NCI-H82 treated with DMSO at 0.1 percent for 48 hours (cell line): ENCODE measurements at regions not wholly inside any gene's neighbourhood (a gene's known extent, or its start where the extent isn't known, plus 50 kb on each side); places are given as distances from the start of the nearest gene placed in this dataset.

ENCODE experiments used
- DNase-seq: peaks from one replicate; lab custom pipeline; 2025; ENCODE audit not compliant: unreplicated experiment; lab: John Stamatoyannopoulos, UW

DNA sequence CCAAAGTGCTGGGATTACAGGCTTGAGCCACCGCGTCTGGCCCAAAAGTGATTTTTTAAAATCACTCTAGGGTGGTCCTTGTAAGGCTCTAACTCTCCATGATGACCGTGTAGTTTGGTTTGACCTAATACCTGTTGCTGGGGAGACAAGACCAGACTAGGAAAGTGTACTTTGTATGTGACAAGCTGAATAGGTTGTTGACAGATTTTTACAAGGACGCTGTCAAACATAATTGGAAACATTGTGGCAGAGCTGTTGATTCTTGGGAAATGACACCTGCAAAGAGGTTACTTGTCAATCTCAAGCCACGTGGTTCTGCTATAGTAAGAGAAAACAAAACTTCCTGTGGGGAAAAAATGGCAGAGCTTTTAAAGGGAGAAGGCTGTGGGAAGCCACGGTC lies 802.4 kb upstream of the HS3ST1 start:
- no peak for DNase-seq

DNA sequence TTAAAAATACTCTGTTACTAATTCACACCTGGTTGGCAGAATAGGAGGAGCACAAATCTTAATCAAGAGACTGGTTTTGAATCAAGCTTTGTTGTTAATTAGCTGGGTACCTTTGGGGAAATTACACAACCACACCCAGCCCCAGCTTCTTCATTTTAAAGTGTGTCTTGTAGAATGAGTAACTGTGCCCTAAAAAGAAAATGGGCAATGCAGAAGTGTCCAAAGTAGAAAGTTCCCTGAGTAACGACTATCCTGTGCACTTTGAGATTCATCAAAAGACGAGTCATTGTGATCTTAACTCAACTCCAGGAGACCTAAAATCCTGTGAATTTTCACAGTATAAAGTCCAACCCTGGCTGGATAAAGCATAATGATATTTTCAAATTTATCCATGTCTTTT lies 792.3 kb upstream of the HS3ST1 start:
- DNase-seq: no peak

DNA sequence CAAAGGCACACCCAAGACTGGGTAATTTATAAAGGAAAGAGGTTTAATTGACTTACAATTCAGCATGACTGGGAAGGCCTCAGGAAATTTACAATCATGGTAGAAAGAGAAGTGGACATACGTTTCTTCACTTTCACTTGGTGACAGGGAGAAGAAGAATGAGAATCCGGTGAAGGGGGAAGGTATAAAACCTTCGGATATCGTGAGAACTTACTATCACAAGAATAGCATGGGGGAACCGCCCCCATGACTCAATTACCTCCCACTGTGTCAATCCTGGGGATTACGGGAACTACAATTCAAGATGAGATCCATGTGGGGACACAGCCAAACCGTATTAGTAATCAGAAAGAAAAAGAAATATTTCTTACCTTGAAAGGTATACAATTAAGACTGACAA lies 782.9 kb upstream of the HS3ST1 start:
- DNase-seq: no peak

DNA sequence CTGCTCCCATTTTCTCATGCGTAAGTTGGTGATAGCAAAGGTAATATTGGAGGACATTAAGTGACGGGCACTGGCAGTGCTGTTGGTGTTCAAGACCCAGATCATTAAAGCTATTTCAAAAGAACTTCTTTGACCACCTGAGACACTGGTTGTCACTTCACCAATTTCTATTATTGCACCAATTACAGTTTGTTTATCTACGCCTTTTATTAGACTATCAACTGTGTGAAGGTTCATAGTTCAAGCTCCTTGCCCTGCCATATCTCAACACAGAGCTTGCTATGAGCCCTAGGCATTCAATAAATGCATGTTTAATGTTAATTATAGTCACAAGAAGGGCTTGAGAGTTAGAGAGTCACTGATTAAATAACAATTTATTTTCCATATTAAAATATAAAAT lies 778.7 kb upstream of the HS3ST1 start:
- DNase-seq: no peak

DNA sequence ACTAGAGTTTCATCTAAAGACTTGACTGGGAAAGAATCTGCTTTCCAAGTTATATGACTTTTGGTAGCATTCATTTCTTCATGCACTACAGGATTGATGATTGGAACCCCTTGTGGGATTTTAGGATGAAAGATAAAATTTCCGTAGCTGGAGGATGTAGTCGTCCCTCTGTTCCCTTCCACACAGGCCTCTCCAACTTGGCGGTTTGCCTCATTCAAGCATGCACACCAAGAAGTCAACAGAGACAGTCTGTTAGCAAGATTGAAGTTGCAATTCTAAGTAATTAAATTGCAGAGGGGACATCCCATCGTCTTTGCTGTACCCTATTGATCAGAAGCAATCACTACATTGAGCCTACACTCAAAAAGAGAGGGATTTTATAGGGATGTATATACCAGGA lies 777.4 kb upstream of the HS3ST1 start:
- DNase-seq: no peak

DNA sequence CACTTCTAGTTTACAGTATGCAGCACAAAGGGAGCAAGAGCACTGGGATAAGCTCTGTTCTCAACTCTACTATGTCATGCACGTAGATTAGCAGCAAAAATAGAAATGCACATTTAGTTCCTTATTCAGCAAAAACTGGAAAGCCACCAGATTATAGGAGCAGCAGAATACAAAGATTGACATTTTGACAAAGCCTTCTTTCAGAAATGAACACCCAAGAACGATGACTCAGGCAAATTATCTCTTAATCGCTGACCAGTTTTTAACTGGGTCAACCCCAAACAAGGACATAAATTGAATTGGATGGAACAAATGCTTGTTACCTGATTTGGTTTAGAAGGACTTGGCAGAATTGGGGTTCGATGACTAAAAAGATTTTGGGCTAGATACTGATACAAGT lies 775.3 kb upstream of the HS3ST1 start:
- no peak for DNase-seq

DNA sequence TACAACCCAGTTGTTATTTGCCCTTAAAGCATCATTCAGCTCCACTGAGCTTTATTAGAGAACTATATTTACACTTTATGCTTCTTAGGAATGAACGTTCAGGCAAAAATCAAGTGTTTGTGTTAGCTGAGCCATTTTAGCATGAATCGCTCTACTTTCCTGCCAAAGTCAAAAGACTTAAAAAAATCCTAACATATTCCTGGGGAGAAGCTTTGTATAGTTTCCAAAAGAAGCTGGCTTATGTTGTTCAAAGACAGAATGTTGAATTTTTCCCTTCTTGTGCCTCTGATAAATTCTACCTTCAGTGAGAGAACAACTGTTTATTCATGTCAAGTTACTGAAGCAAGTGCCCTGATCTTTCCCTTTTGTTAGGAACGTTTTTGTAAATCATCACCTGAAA lies 771.5 kb upstream of the HS3ST1 start:
- no peak for DNase-seq

DNA sequence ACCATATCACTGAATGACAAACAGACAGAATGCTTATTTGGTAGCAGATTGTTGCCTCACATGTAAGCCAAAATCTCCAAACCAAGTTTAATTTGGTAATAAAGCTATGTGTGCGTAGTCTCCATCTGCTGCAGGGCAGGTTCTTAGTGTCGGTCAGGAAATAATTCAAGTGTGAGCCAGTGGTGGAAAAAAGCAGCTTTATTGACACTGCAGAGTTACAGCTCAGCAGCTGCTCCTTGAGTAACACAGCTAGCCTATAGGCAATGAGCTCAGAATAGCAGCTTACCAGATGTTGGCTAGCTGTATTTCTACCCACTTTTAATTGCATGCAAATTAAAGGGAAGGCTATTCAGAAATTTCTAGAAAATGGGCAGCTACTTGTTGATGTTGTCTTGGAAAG lies 757.8 kb upstream of the HS3ST1 start:
- no peak for DNase-seq

DNA sequence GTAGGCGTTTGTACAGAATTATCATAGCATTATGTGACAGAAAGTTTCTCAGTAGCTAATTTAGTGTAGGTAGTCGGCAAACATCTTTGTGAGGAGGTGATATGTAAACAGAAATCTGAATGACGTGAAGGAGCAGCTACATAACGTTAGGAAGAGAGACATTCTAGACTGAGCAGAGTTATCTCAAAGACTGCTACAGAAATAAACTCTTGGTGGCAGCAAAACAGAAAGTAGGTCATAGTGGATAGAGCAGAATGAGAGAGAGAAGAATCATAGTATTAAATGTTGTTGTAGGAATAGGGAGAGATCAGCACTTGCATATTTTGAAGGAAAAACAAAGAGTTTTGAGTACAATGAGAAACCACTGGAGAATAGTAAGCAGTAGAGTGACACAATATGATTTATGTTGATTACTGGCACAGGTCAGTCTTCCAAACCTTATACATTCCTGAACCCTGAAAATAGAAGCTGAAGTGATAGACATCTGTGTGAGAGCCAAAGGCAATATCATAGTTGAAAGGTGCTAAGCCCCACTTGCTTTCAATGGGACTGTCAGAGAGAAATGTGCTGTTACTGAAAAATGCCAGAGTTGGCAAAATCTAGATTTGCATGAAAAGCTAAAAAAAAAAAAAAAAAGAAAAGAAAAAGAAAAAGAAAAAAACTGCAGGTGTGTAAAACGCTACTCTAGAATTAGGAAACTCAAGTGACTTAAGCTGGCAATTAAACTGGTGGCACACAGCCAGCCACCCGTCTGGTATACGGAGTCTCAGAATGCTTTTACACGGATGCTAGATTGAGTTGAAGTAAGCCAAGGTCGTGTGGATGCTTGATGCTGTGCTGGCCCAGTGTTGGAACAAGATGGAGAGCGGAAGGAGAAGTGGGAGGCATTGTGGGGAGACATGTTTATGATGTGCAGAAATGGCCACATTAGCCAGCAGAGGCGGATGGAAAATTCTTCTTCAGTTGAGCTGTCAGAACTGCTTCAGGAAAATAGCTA lies 750.2 kb upstream of the HS3ST1 start:
- no peak for DNase-seq

DNA sequence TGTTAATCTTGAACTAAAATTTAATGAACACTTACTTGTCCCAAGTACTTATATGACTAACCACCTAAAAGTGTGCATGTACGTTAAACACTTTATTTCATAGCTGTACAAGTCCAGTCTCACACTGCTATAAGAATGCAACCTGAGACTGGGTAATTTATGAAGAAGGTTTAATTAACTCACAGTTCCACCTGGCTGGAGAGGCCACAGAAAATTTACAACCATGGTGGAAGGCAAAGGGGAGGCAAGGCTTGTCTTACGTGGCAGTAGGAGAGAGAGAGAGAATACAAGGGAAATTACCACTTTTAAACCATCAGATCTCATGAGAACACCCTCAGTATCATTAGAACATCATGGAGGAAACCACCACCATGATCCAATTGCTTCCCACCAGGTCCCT lies 748.7 kb upstream of the HS3ST1 start:
- no peak for DNase-seq

DNA sequence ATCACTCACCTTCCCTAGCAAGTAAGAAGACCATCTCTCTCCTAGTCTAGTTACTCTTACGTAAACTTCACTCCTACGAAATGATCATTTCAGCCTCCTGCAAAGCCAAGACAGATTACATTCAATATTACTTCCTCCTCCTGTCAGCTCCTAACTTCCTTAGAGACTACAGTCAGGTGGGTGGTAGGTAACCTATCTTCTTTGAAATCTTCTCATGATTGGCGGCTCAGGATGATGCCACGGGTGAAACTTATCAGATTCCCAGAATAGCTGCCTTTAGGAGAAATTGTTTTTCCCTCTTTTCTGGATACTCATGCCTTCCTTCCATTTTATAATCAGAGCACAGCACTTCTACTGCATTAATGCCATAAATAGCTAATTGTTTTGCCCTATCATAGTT lies 744.8 kb upstream of the HS3ST1 start:
- no peak for DNase-seq

DNA sequence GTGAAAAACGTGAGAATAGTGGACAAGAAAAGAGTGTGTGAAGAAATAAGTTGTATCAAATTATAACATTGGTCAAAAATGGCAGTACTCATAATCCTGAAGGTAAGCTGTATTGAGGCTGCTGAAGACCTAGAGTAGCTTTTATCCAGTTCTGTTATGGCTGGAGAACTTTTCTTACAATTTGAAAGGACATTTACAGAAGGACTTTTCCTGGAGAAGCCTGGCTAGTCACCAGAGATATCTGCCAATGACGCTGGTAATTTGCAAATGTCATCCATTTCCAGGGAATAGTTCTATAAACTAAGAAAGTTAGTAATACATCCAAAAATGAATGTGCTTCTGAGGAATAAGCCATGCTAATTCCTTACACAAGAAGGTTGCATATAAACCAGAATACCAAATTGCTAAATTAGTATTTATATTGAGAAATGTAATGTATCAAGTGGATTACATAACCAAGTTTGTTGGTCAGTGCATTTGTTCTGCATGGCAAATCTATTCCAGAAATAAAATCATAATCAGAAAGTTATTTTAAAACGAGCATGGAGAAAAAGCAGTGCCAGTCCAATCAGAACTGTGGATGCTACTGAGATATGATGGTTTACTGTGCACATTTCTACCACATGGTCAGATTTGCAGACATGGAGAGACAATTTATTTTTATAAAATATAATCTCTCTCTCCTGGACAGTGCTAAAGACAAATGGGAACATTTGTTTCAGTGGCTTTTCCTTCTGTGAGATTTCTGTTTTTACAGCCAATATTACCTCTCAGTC lies 743.7 kb upstream of the HS3ST1 start:
- DNase-seq: no peak

DNA sequence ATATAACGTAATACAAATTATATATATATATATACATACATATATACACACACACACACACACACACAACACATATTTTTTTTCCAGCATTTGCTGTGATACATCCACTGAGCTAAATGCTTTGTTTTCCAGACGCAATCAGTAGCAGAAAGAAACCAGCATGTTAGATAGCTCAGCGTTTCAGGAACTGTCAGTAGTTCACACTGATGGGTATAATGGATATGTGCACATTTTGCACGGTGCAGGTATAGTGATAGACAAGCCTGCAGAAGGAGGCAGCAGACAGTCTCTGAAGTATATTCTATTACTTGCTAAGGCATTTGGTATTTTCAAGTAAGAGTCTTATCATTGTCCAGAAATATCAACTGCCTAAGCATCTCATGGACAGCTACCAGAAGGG lies 741.6 kb upstream of the HS3ST1 start:
- DNase-seq: no peak

DNA sequence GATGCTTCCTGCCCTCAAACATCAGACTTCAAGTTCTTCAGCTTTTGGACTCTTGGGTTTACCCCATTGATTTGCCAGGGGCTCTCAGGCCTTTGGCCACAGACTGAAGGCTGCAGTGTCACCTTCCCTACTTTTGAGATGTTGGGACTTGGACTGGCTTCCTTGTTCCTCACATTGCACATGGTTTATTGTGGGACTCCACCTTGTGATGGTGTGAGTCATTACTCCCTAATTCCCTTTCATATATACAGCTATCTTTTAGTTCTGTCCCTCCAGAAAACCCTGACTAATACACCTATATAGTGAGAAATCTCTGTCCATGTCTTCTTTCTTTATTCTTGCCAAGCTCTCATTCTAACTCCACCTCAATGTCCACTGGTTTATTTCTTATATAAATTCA lies 736.9 kb upstream of the HS3ST1 start:
- DNase-seq: no peak

DNA sequence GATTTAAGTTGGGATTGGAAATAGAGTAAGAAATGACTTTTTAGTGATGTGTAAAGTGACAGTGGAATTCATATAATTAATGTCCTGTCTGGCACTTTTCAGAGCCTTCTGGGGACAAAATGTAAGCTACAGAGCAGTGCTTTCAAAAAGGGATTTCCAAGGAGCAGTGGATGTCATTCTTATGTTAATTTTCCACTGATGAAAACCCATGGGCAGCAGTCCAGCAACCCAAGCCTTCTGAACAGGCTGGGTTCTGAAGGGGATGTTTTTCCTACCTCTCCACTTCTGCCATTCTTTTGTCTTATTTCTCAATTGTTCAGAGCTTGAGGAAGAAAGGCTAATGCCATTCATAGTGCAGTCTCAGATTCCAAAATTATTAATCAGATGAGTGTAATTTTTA lies 717.6 kb upstream of the HS3ST1 start:
- DNase-seq: no peak

DNA sequence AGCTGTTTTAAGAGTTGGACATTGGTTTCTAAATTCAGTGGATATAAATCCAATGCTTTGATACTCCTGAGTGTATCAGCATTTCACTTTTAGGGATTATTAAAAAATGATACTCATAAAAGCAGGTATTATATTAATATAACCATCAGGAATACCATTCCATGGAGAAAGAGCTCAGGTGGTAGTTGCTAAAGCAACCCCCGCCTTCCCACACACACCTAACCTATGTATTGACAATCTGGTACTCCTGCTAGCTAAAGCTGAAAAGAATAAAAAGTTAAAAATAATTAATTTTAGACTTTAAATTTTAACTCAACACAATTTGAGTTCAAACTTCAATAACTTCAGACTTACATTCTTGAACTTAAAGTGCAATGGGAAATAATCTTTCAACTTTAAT lies 717.1 kb upstream of the HS3ST1 start:
- DNase-seq: no peak

DNA sequence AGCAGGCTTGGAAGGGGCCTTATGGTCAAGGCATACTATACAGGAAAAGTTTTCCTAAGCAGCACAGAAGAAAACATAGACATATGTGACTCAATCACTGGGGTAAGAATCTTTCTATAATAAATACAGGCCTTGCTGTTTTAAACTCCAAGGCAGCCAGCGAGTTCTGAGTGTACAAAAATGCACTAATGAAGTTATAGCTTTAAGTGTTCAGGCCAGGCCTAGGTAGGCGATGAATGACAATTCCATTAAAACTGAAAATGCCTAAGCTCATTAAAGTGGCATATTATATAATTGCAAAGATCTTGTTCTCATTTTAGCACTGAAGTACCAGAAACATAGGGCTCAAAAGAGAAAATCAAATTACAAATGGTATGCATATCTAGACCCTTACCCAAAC lies 716.4 kb upstream of the HS3ST1 start:
- no peak for DNase-seq

DNA sequence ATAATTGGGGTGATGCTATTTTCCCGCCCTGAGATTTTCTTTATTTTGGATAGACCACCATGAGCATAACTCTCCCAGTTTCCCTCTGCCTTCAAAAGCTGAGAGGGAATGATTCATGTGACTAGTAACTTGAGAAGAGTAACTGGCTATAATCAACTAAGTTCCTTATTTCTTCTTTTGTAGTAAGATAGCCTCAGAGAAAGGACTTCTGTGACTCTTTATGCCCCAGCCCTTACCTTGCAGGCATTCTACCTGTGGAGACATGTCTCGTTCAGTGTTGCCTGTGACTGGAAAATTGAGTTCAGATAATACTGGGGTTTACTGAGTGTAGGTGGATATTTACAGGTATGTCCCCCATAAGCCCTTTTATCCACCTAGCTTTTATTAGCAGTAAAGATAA lies 715.4 kb upstream of the HS3ST1 start:
- no peak for DNase-seq

DNA sequence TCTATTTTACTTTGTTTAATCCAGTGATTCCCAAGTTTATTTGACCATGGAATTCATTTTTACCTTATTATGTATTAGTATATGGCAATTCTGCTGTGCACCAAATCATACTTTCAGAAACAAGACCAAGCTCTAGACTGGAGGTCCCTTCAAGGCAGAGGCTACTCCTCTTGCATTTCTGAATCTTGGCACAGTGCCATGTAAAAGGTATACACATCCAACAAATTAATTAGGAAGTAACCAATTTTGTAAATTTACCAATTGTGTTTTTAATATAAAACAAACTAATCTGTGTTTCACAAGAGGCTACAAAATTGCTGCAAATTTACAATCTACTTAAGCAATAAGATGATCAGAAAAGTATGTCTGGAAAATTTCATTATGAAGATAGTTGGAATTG lies 712.2 kb upstream of the HS3ST1 start:
- DNase-seq: no peak

DNA sequence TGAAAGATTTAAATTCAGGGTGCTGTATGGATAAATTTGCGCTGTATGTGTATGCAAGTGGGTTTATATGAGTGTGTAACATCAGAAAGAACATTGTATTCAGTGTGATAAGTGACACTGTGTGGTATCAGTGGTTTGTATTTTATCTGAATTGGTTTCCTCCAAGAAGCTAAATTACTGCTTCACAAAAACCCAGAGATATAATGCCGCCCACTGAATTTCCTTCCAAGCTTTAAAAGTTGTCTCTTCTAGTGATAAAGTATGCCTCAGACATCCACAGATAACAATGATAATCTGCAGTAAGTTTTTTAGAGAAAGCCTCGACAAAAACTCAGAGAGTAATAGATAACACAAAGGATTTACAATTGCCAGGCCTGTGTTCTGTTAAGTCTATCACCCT lies 710.6 kb upstream of the HS3ST1 start:
- DNase-seq: no peak

DNA sequence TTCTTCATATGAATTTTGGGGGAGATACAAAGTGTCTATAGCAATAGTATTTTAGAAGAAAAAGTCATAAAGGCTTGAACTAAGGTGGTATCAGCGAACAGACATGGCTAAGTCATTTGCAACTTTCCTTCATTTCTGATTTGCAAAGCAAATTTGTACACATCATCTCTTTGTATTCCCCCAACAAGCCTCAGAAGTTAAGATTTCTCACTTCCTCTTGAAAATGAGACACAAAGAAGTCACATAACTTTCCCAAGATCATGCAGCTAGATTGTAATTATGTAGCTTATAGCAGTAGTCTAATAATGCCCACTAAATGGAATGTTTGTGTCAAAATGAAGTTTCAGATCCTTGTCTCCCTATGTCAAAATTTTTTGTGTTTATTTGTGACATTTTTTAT lies 709.8 kb upstream of the HS3ST1 start:
- DNase-seq: no peak

DNA sequence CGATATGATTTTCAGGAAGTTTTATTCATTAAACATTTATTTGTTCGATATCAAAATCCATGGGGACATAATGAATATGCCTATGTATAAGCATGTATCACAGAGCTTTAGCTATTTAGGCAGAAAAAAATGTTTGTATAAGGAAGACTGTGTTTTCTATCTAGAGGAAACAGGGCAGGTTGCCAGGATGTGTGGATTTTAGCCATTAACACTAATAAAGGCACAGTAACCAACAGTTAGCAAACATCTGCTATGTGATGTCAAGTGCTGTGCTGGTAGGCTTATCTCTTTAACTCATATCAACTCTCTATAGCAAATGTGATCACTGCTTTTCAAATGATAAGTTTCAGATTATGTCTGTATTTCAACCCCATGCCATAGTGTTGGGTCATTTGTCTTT lies 708.9 kb upstream of the HS3ST1 start:
- DNase-seq: no peak
